ENCODE measurements at regions not wholly inside any gene's neighbourhood (a gene's known extent, or its start where the extent isn't known, plus 50 kb on each side); places are given as distances from the start of the nearest gene placed in this dataset.

DNA sequence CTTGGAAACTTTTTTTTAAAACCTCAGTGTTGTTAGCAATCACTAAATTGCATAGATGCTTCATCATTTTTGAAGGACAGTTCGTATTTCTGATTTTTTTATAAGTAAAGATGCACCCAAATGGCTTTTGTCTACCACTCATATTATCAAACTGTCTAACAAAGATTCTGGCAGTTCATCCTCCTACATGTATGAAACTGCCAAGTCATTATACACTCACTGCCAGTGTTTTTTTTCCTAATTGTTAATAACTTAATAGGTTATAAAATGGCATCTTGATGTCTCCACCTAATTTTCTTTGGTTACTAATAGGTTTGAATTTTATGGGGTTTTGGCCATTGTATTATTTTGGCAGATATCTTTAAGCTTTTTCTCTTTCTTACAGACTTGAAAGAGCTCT, 77.0 kb downstream of the HTR5A start:
- no peak for TF ChIP-seq CTCF (IDR thresholded peaks at IDR 0.05)
- DNase-seq (no peak), ATAC-seq (ENCODE audit: low read depth) (no peak)
- intact Hi-C loops (cut with micrococcal nuclease), result no loop called here
- no peak overlapping the region for H3K27ac Mint-ChIP-seq
- no peaks in the 10 kb centered on the region for H3K36me3 Mint-ChIP-seq (ENCODE audit: low read depth)
- peaks cover 12% of the 10 kb centered on the region for H3K9me3 Mint-ChIP-seq
- H3K4me1 Mint-ChIP-seq, result no peaks in the 10 kb centered on the region
- ChIA-PET CTCF (no interaction called here), POLR2A (no interaction called here)
- no peak overlapping the region for H3K4me3 Mint-ChIP-seq
- no peaks in the 10 kb centered on the region for H3K27me3 Mint-ChIP-seq

DNA sequence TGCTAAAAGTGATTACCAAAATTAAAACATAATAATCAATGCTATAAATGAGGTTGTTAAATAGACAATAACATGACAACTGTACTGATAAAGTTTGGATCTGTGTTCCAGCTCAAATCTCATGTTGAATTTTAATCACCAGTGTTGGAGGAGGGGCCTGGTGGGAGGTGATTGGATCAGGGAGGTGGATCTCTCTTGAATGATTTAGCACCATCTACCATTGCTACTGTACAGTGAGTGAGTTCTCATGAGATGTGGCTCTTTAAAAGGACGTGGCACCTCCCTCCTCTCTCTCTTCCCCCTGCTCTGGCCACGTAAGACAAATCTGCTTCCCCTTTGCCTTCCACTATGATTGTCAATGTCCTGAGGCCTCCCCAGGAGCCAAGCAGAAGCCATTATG, 77.5 kb downstream of the HTR5A start:
- POLR2A ChIA-PET, result no interaction called here
- Mint-ChIP-seq H3K36me3 (ENCODE audit: low read depth) (no peaks in the 10 kb centered on the region), H3K9me3 (peaks cover 12% of the 10 kb centered on the region), H3K27me3 (no peaks in the 10 kb centered on the region), H3K4me1 (no peaks in the 10 kb centered on the region), H3K4me3 (no peak overlapping the region), H3K27ac (no peak overlapping the region)
- TF ChIP-seq CTCF (IDR thresholded peaks at IDR 0.05), result no peak
- DNase-seq (no peak), ATAC-seq (ENCODE audit: low read depth) (no peak)
- intact Hi-C loops (cut with micrococcal nuclease), result no loop called here
- CTCF ChIA-PET, result no interaction called here

DNA sequence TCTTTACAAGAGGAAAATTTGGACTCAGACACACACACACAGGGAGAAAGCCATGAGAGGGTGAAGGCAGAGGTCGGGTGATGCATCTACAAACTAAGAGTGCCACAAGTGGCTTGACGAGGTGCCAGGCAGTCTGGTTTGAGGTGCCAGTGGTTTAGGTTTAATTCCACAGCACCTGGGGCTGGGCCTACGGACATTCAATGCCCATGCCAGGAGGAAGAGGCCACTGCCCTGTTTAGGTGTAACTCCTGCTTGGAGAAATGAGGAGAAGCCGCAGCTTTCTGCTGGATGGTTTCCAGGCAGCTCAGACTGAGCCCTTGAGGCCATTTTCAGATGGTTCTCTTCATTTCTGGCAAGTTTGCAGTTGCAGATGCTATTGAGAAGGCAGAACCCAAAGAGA, 83.6 kb downstream of the HTR5A start:
- Mint-ChIP-seq H3K4me1 (no peaks in the 10 kb centered on the region), H3K4me3 (no peak overlapping the region), H3K27ac (no peak overlapping the region), H3K27me3 (peaks cover 12% of the 10 kb centered on the region), H3K9me3 (peaks cover 14% of the 10 kb centered on the region), H3K36me3 (ENCODE audit: low read depth) (no peaks in the 10 kb centered on the region)
- CTCF ChIA-PET, result no interaction called here
- POLR2A ChIA-PET, result no interaction called here
- DNase-seq, result no peak
- intact Hi-C loops (cut with micrococcal nuclease), result no loop called here
- no peak for ATAC-seq (ENCODE audit: low read depth)
- no peak for TF ChIP-seq CTCF (IDR thresholded peaks at IDR 0.05)

- Mint-ChIP-seq H3K27me3 (peaks cover 12% of the 10 kb centered on the region), H3K27ac (no peak overlapping the region), H3K36me3 (ENCODE audit: low read depth) (no peaks in the 10 kb centered on the region), H3K4me1 (no peaks in the 10 kb centered on the region), H3K4me3 (no peak overlapping the region), H3K9me3 (peaks cover 14% of the 10 kb centered on the region)
- intact Hi-C loops (cut with micrococcal nuclease), result no loop called here
- TF ChIP-seq CTCF (IDR thresholded peaks at IDR 0.05), result no peak
- DNase-seq (no peak), ATAC-seq (ENCODE audit: low read depth) (no peak)
- ChIA-PET CTCF (no interaction called here), POLR2A (no interaction called here)
Measured at GRCh38 chr7:155154586-155154985, 84.5 kb downstream of the HTR5A start.

GRCh38 chr7:155161690-155162089, 91.6 kb downstream of the HTR5A start:
- ATAC-seq (ENCODE audit: low read depth) (no peak), DNase-seq (no peak)
- Mint-ChIP-seq H3K27ac (no peak overlapping the region), H3K27me3 (peaks cover 7% of the 10 kb centered on the region), H3K4me3 (no peak overlapping the region), H3K9me3 (peaks cover 2% of the 10 kb centered on the region), H3K4me1 (no peaks in the 10 kb centered on the region), H3K36me3 (ENCODE audit: low read depth) (no peaks in the 10 kb centered on the region)
- intact Hi-C loops (cut with micrococcal nuclease), result no loop called here
- TF ChIP-seq CTCF (IDR thresholded peaks at IDR 0.05), result no peak
- POLR2A ChIA-PET, result no interaction called here
- CTCF ChIA-PET, result no interaction called here

Measured in activated B cell treated with CpG ODN at 0.5 μM for 24 hours (primary cell).